HL-60 (cell line): ENCODE measurements at regions not wholly inside any gene's neighbourhood (a gene's known extent, or its start where the extent isn't known, plus 50 kb on each side); places are given as distances from the start of the nearest gene placed in this dataset.

ENCODE experiments used
- DNase-seq, 2 experiments: peaks; one replicate each; pipeline ENCODE4 v3.0.0-alpha.2; 2010 to 2020; ENCODE audit warnings: low read depth in 1 of 2, low spot score in 1 of 2
- H3K27ac ChIP-seq: fragments of 250-450 bp; sonication (Bioruptor Pico); replicated peaks from 2 replicates; pipeline ENCODE4 v1.5.1; 2020; ENCODE audit warnings: mild to moderate bottlenecking, moderate library complexity
- H3K27me3 ChIP-seq: fragments of 250-450 bp; sonication (Bioruptor Pico); 2 replicates; pipeline ENCODE4 v1.5.1; 2021; ENCODE audit warnings: mild to moderate bottlenecking, moderate library complexity; ENCODE audit not compliant: insufficient read depth, poor library complexity, severe bottlenecking
- H3K4me3 ChIP-seq: replicated peaks from 2 replicates; pipeline ENCODE4 v1.5.1; 2011; ENCODE audit warnings: mild to moderate bottlenecking, control low read depth, low read length; ENCODE audit not compliant: insufficient read depth
- CTCF ChIP-seq: IDR thresholded peaks from one replicate; pipeline ENCODE4 v1.5.1; 2011; ENCODE audit warnings: low read length, control low read depth, inconsistent platforms; ENCODE audit not compliant: insufficient read depth
- GABPA ChIP-seq: IDR thresholded peaks from 2 replicates; pipeline ENCODE4 v1.6.1; 2012; ENCODE audit warnings: low read depth
- POLR2AphosphoS5 ChIP-seq: IDR thresholded peaks from 2 replicates; pipeline ENCODE4 v1.6.1; 2012; ENCODE audit warnings: low read depth
- REST ChIP-seq: IDR thresholded peaks from 2 replicates; pipeline ENCODE4 v1.6.1; 2012; ENCODE audit warnings: low read depth; ENCODE audit not compliant: insufficient replicate concordance
- SPI1 ChIP-seq: IDR thresholded peaks from 2 replicates; pipeline ENCODE4 v1.6.1; 2012; ENCODE audit warnings: low read depth, mild to moderate bottlenecking, borderline replicate concordance

- DNase-seq = no peak
These were observed 122.0 kb downstream of the CDC7 start for GRCh38 chr1:91622616-91623015.

GRCh38 chr1:91623020-91623419 is 122.4 kb downstream of the CDC7 start:
- DNase-seq = no peak
- TF ChIP-seq REST (no peak), SPI1 (no peak), POLR2AphosphoS5 (no peak), CTCF (no peak), GABPA (no peak)
- H3K27me3 ChIP-seq = no peaks in the 10 kb centered on the region

More at GRCh38 chr1:91622616-91623015, 122.0 kb downstream of the CDC7 start:
- Histone ChIP-seq H3K4me3 (no peak overlapping the region), H3K27ac (no peak overlapping the region), H3K27me3 (no peaks in the 10 kb centered on the region)
- TF ChIP-seq CTCF = no peak
- TF ChIP-seq REST = no peak
- TF ChIP-seq GABPA = no peak
- TF ChIP-seq POLR2AphosphoS5 = no peak
- TF ChIP-seq SPI1 = no peak

GRCh38 chr1:91624331-91624730 is 123.7 kb downstream of the CDC7 start:
- DNase-seq = no peak
- Histone ChIP-seq H3K27me3 (no peaks in the 10 kb centered on the region), H3K4me3 (no peak overlapping the region), H3K27ac (no peak overlapping the region)
- TF ChIP-seq CTCF = no peak
- no peak for TF ChIP-seq POLR2AphosphoS5
- no peak for TF ChIP-seq SPI1
- no peak for TF ChIP-seq REST
- no peak for TF ChIP-seq GABPA

More at GRCh38 chr1:91623020-91623419, 122.4 kb downstream of the CDC7 start:
- Histone ChIP-seq H3K27ac (no peak overlapping the region), H3K4me3 (no peak overlapping the region)
